ENCODE measurements at regions not wholly inside any gene's neighbourhood (a gene's known extent, or its start where the extent isn't known, plus 50 kb on each side); places are given as distances from the start of the nearest gene placed in this dataset.
"Not testable (repeated sequence)": the region's sequence is repeated elsewhere in the genome, so short reads cannot be mapped to it uniquely, and the experiment has no call there.

DNA sequence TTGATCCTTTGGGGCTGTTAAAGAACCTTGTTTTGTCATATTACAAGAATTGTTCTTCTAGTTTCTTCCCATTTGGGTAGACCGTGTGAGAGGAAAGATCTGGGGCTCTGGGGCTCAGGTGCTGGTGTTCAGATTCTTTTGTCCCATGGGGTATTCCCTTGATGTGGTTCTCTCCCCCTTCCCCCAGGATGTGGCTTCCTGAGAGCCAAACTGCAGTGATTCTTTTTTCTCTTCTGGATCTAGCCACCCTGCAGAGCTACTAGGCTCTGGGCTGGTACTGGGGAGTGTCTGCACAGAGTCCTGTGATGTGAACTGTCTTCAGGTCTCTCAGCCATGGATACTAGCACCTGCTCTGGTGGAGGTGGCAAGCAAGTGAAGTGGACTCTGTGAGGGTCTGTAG, 480.5 kb upstream of the MAN1A1 start:
- no peak for DNase-seq (ENCODE audit: low spot score)
- in situ Hi-C loops (cut with MboI; ENCODE audit: low pct_unique_long_range_greater_than_20kb, low sequenced_read_pairs, unreplicated experiment) = no loop called here
- TF ChIP-seq, protein P1, sequence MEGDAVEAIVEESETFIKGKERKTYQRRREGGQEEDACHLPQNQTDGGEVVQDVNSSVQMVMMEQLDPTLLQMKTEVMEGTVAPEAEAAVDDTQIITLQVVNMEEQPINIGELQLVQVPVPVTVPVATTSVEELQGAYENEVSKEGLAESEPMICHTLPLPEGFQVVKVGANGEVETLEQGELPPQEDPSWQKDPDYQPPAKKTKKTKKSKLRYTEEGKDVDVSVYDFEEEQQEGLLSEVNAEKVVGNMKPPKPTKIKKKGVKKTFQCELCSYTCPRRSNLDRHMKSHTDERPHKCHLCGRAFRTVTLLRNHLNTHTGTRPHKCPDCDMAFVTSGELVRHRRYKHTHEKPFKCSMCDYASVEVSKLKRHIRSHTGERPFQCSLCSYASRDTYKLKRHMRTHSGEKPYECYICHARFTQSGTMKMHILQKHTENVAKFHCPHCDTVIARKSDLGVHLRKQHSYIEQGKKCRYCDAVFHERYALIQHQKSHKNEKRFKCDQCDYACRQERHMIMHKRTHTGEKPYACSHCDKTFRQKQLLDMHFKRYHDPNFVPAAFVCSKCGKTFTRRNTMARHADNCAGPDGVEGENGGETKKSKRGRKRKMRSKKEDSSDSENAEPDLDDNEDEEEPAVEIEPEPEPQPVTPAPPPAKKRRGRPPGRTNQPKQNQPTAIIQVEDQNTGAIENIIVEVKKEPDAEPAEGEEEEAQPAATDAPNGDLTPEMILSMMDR (IDR thresholded peaks at IDR 0.05; ENCODE audit: extremely low read depth, insufficient read depth, missing control alignments) = no peak

DNA sequence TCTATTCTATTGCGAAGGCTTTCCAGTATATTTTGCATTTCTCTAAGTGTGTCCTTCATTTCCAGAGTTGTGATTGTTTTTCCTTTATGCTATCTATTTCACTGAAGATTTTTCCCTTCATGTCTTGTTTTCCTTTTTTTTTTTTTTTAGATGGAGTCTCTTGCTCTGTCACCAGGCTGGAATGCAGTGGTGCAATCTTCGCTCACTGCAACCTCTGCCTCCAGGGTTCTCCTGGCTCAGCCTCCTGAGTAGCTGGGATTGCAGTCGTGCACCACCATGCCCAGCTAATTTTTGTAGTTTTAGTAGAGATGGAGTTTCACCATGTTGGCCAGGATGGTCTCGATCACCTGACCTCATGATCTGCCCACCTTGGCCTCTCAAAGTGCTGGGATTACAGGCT, 479.9 kb upstream of the MAN1A1 start:
- in situ Hi-C loops (cut with MboI; ENCODE audit: low pct_unique_long_range_greater_than_20kb, low sequenced_read_pairs, unreplicated experiment); DNase-seq (ENCODE audit: low spot score): not testable (repeated sequence)

DNA sequence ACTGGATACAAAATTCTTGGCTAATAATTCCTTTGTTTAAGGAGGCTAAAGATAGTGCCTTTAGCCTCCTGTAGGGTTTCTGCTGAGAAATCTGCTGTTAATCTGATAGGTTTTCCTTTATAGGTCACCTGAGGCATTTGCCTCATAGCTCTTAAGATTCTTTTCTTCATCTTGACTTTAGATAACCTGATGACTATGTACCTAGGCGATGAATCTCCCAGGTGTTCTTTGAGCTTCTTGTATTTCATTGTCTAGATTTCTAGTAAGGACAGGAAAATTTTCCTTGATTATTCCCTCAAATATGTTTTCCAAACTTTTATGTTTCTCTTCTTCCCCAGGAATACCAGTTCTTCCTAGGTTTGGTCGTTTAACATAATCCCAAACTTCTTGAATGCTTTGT, 479.4 kb upstream of the MAN1A1 start:
- in situ Hi-C loops (cut with MboI; ENCODE audit: low pct_unique_long_range_greater_than_20kb, low sequenced_read_pairs, unreplicated experiment) = no loop called here
- TF ChIP-seq, protein P1 (IDR thresholded peaks at IDR 0.05; ENCODE audit: extremely low read depth, insufficient read depth, missing control alignments) = no peak
- no peak for DNase-seq (ENCODE audit: low spot score)

DNA sequence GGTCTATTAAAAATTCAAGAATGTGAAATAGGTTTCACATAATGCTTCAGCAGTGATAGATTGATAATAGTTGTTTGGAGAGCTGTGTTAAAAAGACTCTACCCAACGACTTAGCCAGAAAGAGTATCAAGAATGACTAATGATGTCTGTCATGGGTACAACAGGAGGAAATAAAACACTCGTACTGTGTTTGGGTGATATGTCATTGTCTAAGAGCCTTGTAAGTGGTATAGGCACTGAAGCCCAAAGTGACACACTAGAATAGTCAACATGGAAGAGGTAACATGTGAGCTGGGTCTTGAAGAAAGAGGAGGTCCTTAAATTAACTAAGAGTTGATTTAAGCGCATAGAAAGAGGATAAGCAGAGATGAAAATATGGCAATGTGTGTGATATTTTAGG, 471.8 kb upstream of the MAN1A1 start:
- no peak for DNase-seq (ENCODE audit: low spot score)

DNA sequence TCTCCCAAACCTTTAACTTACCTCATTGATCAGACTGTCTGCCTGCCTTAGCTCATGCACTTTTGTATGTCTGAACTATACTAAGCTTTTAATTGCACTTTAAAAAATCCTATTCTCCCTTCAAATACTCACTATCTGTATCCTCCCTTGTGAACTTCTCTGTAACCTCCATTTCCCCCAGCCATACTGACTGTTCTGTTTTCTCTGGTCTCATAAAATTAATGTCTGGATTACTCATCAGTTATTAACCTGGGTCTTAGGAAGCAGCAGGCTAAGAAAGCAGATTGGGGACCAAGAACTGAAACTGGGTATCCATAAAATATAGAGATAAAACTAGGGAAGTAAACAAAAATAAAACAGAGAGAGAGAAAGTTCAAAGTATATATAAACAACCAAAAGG, 469.3 kb upstream of the MAN1A1 start:
- in situ Hi-C loops (cut with MboI; ENCODE audit: low pct_unique_long_range_greater_than_20kb, low sequenced_read_pairs, unreplicated experiment) = no loop called here
- TF ChIP-seq, protein P1 (IDR thresholded peaks at IDR 0.05; ENCODE audit: extremely low read depth, insufficient read depth, missing control alignments) = no peak
- DNase-seq (ENCODE audit: low spot score) = no peak

More for the DNA sequence above, 471.8 kb upstream of the MAN1A1 start:
- in situ Hi-C loops (cut with MboI; ENCODE audit: low pct_unique_long_range_greater_than_20kb, low sequenced_read_pairs, unreplicated experiment) = no loop called here
- TF ChIP-seq, protein P1 (IDR thresholded peaks at IDR 0.05; ENCODE audit: extremely low read depth, insufficient read depth, missing control alignments) = no peak

DNA sequence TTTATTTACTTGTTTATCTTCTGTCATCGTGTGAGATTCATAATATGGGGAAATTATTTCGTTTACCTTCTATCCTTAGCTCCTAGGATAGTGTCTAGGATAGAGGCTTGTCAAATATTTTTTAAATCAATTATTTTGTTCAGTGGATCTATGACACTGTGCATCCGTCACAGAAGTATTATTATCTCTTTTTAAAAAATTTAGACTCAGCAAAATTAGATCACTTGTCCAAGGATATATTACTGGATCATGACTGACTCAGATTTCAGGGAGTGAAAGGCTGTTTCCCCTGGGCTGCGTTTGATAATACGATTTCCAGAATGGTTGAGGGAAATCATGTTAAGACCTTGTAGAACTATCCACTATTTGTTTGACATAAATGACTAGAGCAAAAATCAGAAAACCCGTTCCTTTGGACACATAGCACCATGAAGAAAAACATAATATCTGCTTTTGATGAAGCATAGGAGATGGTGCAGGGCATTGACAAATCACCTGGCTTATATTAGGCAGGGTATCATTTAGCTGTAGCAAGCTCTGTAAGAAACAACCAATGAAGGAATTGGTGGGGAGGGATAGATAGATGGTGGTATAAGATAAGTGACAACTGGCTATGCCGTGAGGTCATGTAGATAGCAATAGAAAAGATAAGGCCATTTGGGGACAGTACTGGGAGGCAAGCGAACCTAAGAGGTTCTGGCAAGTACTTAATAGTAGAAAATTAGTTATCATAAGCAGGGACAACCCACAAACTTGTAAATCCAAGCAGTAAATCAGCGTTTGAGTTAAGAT, 465.2 kb upstream of the MAN1A1 start:
- TF ChIP-seq, protein P1 (IDR thresholded peaks at IDR 0.05; ENCODE audit: extremely low read depth, insufficient read depth, missing control alignments) = no peak
- no peak for DNase-seq (ENCODE audit: low spot score)
- in situ Hi-C loops (cut with MboI; ENCODE audit: low pct_unique_long_range_greater_than_20kb, low sequenced_read_pairs, unreplicated experiment) = no loop called here

DNA sequence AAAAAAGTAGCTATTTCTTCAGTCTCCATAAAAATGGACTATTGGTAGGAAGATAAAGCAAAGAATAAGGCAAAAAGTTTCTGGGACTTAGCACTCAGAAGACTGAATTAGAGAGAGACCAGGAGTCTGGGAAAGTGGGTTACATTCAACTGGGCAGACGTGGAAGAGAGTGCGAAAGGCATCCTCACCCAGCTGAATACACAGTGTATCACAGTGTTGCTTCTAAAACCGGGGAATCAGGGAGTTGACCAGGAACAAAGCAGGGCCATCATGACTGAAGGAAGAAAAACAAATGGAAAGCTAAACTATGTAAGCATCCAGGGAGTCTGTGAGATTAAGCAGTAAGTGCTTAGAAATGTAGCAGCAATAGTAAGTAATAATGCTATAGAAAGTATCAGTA, 452.9 kb upstream of the MAN1A1 start:
- DNase-seq (ENCODE audit: low spot score) = no peak
- TF ChIP-seq, protein P1 (IDR thresholded peaks at IDR 0.05; ENCODE audit: extremely low read depth, insufficient read depth, missing control alignments) = no peak
- in situ Hi-C loops (cut with MboI; ENCODE audit: low pct_unique_long_range_greater_than_20kb, low sequenced_read_pairs, unreplicated experiment) = no loop called here

Data from GM13977 (cell line).